ENCODE measurements at regions not wholly inside any gene's neighbourhood (a gene's known extent, or its start where the extent isn't known, plus 50 kb on each side); places are given as distances from the start of the nearest gene placed in this dataset.

DNA sequence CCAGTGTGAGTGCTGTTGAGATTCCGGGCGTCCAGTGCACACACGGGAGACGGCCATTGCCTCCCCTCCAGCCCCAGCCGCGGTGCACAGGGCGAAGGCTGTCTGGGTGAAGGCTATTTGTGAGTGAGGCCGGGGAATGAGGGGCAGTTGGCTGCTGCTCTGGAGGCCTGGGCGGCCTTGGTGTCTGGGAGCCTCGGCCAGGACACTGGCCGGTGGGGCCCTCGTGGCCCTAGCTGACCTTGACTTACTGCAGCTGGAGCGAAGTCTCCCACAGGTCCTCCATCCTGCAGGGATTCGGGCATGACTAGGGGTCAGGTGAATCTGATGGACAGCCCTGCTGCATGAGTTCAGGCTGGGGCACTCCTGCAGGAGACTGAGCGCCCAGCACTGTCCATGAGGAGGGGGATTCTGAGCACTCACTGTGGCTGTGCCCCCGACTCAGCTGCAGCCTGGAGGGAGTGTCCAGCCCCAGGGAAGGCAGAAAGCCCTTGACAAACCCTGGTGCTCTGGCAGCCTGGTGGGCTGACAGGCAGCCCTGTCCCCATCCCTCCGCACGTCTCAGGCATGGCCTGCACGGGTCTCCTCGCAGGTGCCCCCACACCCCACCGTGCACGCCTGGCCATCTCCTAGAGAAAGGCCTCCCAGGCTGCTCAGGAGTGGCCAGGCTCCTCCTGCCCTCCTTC lies 52.7 kb upstream of the FAM20C start:
- TF ChIP-seq, protein P1, sequence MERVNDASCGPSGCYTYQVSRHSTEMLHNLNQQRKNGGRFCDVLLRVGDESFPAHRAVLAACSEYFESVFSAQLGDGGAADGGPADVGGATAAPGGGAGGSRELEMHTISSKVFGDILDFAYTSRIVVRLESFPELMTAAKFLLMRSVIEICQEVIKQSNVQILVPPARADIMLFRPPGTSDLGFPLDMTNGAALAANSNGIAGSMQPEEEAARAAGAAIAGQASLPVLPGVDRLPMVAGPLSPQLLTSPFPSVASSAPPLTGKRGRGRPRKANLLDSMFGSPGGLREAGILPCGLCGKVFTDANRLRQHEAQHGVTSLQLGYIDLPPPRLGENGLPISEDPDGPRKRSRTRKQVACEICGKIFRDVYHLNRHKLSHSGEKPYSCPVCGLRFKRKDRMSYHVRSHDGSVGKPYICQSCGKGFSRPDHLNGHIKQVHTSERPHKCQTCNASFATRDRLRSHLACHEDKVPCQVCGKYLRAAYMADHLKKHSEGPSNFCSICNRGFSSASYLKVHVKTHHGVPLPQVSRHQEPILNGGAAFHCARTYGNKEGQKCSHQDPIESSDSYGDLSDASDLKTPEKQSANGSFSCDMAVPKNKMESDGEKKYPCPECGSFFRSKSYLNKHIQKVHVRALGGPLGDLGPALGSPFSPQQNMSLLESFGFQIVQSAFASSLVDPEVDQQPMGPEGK (CRISPR knock-in tag; IDR thresholded peaks at IDR 0.05; ENCODE audit: borderline replicate concordance): no peak
- TF ChIP-seq ZFP30 (CRISPR knock-in tag; IDR thresholded peaks at IDR 0.05) (no peak), ARNTL (CRISPR knock-in tag; IDR thresholded peaks at IDR 0.05; ENCODE audit: borderline replicate concordance, low read depth) (no peak), ZNF8 (CRISPR knock-in tag; IDR thresholded peaks at IDR 0.05) (no peak), ISL1 (CRISPR knock-in tag; IDR thresholded peaks at IDR 0.05) (no peak)
